ENCODE measurements at regions not wholly inside any gene's neighbourhood (a gene's known extent, or its start where the extent isn't known, plus 50 kb on each side); places are given as distances from the start of the nearest gene placed in this dataset.

DNA sequence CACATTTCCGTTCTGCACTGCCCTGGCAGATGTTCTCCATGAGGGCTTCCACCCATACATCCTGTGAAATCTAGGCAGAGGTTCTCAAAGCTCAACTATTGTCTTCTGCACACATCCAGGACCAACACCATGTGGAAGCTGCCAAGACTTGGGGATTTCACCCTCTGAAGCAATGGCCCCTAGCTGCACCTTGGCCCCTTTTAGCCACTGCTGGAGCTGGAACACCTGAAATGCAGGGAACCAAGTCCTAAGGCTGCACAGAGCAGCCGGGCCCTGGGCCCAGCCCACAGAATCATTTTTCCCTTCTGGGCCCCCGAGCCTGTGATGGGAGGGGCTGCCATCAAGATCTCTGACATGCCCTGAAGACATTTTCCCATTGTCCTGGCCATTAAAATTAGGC lies 228.7 kb downstream of the ANXA1 start:
- TF ChIP-seq EP300 (IDR thresholded peaks at IDR 0.05): no peak
- TF ChIP-seq POLR2A (IDR thresholded peaks at IDR 0.05; ENCODE audit: low read depth): no peak
- TF ChIP-seq, protein P1, sequence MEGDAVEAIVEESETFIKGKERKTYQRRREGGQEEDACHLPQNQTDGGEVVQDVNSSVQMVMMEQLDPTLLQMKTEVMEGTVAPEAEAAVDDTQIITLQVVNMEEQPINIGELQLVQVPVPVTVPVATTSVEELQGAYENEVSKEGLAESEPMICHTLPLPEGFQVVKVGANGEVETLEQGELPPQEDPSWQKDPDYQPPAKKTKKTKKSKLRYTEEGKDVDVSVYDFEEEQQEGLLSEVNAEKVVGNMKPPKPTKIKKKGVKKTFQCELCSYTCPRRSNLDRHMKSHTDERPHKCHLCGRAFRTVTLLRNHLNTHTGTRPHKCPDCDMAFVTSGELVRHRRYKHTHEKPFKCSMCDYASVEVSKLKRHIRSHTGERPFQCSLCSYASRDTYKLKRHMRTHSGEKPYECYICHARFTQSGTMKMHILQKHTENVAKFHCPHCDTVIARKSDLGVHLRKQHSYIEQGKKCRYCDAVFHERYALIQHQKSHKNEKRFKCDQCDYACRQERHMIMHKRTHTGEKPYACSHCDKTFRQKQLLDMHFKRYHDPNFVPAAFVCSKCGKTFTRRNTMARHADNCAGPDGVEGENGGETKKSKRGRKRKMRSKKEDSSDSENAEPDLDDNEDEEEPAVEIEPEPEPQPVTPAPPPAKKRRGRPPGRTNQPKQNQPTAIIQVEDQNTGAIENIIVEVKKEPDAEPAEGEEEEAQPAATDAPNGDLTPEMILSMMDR (IDR thresholded peaks at IDR 0.05): no peak

Measured in esophagus muscularis mucosa (tissue), 4 donors.